ENCODE measurements at regions not wholly inside any gene's neighbourhood (a gene's known extent, or its start where the extent isn't known, plus 50 kb on each side); places are given as distances from the start of the nearest gene placed in this dataset.

DNA sequence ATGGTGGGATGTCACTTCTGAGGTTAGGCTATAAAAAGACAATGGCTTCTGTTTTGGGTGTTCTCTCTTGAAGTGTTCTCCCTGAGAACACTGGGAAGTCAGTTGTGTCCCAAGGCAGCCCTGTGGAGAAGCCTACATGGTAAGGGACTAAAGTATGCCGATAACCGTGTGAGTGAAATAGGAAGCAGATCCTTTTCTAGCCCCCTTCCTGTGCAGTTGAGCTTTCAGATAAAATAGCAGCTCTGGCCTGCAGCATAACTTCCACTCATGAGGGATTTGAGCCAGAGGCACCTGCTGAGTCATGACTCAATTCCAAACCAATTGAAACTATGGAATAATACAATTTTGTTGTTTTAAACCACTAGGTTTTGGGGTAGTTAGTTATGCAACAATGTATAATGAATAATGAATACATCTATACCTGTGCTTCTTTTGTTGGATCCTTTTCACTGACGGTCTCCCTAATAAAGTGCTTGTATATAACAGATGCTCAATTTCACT lies 241.6 kb downstream of the TFAP2B start:
- H3K4me3 ChIP-seq (ENCODE audit: low read length in 3 of 3), result no peak overlapping the region
- no peaks in the 10 kb centered on the region for H3K9me3 ChIP-seq (ENCODE audit: control insufficient read depth in 2 of 3, insufficient read depth in 1 of 3, low read length in 3 of 3)
- no peaks in the 10 kb centered on the region for H3K36me3 ChIP-seq (ENCODE audit: control insufficient read depth in 2 of 3, insufficient read depth in 3 of 3, low read length in 3 of 3)
- no peak overlapping the region for H3K27ac ChIP-seq (ENCODE audit: low read depth in 2 of 2, low read length in 2 of 2)
- intact Hi-C loops (cut with DNase I), result no loop called here
- TF ChIP-seq, protein P1, sequence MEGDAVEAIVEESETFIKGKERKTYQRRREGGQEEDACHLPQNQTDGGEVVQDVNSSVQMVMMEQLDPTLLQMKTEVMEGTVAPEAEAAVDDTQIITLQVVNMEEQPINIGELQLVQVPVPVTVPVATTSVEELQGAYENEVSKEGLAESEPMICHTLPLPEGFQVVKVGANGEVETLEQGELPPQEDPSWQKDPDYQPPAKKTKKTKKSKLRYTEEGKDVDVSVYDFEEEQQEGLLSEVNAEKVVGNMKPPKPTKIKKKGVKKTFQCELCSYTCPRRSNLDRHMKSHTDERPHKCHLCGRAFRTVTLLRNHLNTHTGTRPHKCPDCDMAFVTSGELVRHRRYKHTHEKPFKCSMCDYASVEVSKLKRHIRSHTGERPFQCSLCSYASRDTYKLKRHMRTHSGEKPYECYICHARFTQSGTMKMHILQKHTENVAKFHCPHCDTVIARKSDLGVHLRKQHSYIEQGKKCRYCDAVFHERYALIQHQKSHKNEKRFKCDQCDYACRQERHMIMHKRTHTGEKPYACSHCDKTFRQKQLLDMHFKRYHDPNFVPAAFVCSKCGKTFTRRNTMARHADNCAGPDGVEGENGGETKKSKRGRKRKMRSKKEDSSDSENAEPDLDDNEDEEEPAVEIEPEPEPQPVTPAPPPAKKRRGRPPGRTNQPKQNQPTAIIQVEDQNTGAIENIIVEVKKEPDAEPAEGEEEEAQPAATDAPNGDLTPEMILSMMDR (IDR thresholded peaks at IDR 0.05; ENCODE audit: borderline replicate concordance, extremely low read depth, insufficient read depth), result no peak
- DNase-seq (no peak), FAIRE-seq (no peak)
- no peaks in the 10 kb centered on the region for H3K27me3 ChIP-seq (ENCODE audit: control insufficient read depth, insufficient read depth, low read length)
- H3K4me1 ChIP-seq (ENCODE audit: control insufficient read depth in 2 of 3, insufficient read depth in 2 of 3, low read depth in 1 of 3, low read length in 3 of 3), result no peaks in the 10 kb centered on the region
- H3K9ac ChIP-seq (ENCODE audit: low read length in 3 of 3), result no peak overlapping the region

DNA sequence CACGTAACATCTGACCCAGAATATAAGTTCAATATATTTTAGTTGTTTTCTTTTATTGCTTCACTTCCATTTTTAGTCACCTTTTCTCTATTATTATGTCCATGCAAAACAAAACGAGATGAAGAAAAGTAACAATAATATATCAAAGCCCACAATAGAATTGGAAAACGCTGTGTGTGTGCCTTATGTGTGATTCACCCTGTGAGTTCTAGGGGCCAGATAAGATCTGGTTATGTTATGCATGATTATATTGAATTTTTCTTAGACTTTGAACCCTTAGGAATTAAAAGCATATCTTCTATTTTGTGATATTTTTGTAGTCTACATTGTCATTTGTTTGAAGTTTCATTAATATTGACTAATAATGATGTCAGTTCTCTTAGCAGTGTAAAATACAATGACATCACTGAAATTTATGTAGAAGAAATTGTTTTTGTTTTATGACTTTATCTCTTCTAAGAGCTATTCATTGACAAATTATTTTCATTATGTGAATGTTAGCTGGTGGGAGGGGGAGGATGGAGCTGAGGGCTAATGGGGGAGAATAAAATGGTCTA lies 243.6 kb downstream of the TFAP2B start:
- no peak overlapping the region for H3K27ac ChIP-seq (ENCODE audit: low read depth in 2 of 2, low read length in 2 of 2)
- H3K9ac ChIP-seq (ENCODE audit: low read length in 3 of 3), result no peak overlapping the region
- FAIRE-seq, result no peak
- H3K4me1 ChIP-seq (ENCODE audit: control insufficient read depth in 2 of 3, insufficient read depth in 2 of 3, low read depth in 1 of 3, low read length in 3 of 3), result no peaks in the 10 kb centered on the region
- DNase-seq, result no peak
- intact Hi-C loops (cut with DNase I), result no loop called here
- TF ChIP-seq, protein P1 (IDR thresholded peaks at IDR 0.05; ENCODE audit: borderline replicate concordance, extremely low read depth, insufficient read depth), result no peak
- H3K27me3 ChIP-seq (ENCODE audit: control insufficient read depth, insufficient read depth, low read length), result no peaks in the 10 kb centered on the region
- no peaks in the 10 kb centered on the region for H3K9me3 ChIP-seq (ENCODE audit: control insufficient read depth in 2 of 3, insufficient read depth in 1 of 3, low read length in 3 of 3)
- no peak overlapping the region for H3K4me3 ChIP-seq (ENCODE audit: low read length in 3 of 3)
- H3K36me3 ChIP-seq (ENCODE audit: control insufficient read depth in 2 of 3, insufficient read depth in 3 of 3, low read length in 3 of 3), result no peaks in the 10 kb centered on the region

DNA sequence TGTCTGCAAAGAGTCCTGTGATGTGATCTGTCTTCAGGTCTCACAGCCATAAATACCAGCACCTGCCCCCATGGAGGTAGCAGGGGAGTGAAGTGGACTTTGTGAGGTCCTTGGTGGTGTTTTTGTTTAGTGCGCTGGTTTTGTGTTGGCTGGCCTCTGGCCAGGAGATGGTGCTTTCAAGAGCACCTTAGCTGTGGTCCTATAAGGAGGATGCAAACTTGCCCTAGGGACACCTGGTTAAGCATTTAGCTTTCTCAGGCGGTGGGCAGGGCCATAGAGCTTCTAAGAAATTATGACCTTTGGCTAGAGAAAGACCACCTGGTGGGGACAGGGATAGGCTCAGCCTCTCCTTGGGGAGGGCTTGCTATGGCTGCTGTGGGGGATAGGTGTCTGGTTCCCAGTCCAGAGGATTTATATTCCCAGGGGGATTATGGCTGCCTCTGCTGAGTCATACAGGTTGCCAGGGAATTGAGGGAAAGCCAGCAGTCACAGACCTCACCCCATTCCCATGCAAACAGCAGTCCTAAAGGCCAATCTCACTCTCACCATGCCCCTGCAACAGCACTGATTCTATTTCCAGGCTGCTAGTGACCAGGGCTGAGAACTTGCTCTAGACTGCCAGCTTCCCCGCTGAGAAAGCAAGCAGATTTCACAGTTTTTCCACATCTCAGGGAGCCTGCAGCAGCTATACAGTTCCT lies 259.3 kb downstream of the TFAP2B start:
- H3K4me1 ChIP-seq (ENCODE audit: control insufficient read depth in 2 of 3, insufficient read depth in 2 of 3, low read depth in 1 of 3, low read length in 3 of 3), result peaks cover 0 to 6% (median 0%) of the 10 kb centered on the region in 3 donors
- no peak overlapping the region for H3K27ac ChIP-seq (ENCODE audit: low read depth in 2 of 2, low read length in 2 of 2)
- H3K27me3 ChIP-seq (ENCODE audit: control insufficient read depth, insufficient read depth, low read length), result no peaks in the 10 kb centered on the region
- no peaks in the 10 kb centered on the region for H3K36me3 ChIP-seq (ENCODE audit: control insufficient read depth in 2 of 3, insufficient read depth in 3 of 3, low read length in 3 of 3)
- H3K9me3 ChIP-seq (ENCODE audit: control insufficient read depth in 2 of 3, insufficient read depth in 1 of 3, low read length in 3 of 3), result no peaks in the 10 kb centered on the region
- intact Hi-C loops (cut with DNase I), result no loop called here
- TF ChIP-seq, protein P1 (IDR thresholded peaks at IDR 0.05; ENCODE audit: borderline replicate concordance, extremely low read depth, insufficient read depth), result no peak
- no peak overlapping the region for H3K4me3 ChIP-seq (ENCODE audit: low read length in 3 of 3)
- FAIRE-seq (no peak), DNase-seq (peak in 2 of 5 donors; percentile 1 to 2)
- H3K9ac ChIP-seq (ENCODE audit: low read length in 3 of 3), result no peak overlapping the region

Measured in kidney (tissue), 13 donors.